ENCODE measurements at regions not wholly inside any gene's neighbourhood (a gene's known extent, or its start where the extent isn't known, plus 50 kb on each side); places are given as distances from the start of the nearest gene placed in this dataset.

DNA sequence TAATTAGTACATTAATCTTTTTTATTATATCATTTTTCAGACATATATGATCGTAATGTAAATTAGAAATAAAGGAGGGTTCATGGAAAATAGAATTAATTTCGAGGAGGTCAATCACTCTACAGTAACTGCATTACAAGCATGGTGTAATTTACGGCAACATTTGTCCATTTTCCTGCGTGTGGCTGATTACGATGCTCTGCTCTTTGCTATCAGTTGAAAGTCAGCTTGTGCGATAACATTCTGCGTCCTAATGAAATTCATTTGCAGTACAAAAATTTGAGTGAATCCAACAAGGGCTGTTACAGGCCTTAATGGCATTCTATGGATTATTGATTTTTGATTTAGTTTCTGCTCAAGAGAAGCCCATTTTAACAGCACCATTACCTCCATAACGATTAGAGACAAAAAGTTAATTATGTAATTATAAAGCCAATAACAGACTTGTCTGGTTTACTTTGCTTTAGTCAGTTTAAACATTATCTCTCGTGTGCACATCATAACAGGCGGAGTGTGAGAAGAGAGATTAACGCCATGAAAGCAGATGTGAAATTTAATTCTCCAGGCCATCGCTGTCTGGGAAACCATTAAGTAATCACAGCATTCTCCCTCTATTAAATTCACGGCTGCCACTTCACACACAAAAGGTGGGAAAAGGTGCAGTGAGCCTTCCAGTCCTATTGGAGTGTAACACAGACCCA lies 256.4 kb upstream of the IRX3 start:
- TF ChIP-seq, protein P1, sequence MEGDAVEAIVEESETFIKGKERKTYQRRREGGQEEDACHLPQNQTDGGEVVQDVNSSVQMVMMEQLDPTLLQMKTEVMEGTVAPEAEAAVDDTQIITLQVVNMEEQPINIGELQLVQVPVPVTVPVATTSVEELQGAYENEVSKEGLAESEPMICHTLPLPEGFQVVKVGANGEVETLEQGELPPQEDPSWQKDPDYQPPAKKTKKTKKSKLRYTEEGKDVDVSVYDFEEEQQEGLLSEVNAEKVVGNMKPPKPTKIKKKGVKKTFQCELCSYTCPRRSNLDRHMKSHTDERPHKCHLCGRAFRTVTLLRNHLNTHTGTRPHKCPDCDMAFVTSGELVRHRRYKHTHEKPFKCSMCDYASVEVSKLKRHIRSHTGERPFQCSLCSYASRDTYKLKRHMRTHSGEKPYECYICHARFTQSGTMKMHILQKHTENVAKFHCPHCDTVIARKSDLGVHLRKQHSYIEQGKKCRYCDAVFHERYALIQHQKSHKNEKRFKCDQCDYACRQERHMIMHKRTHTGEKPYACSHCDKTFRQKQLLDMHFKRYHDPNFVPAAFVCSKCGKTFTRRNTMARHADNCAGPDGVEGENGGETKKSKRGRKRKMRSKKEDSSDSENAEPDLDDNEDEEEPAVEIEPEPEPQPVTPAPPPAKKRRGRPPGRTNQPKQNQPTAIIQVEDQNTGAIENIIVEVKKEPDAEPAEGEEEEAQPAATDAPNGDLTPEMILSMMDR (IDR thresholded peaks at IDR 0.05): no peak
- no peak for DNase-seq (ENCODE audit: low spot score)
- H3K27ac ChIP-seq: no peak overlapping the region
- no peak overlapping the region for H3K4me3 ChIP-seq

DNA sequence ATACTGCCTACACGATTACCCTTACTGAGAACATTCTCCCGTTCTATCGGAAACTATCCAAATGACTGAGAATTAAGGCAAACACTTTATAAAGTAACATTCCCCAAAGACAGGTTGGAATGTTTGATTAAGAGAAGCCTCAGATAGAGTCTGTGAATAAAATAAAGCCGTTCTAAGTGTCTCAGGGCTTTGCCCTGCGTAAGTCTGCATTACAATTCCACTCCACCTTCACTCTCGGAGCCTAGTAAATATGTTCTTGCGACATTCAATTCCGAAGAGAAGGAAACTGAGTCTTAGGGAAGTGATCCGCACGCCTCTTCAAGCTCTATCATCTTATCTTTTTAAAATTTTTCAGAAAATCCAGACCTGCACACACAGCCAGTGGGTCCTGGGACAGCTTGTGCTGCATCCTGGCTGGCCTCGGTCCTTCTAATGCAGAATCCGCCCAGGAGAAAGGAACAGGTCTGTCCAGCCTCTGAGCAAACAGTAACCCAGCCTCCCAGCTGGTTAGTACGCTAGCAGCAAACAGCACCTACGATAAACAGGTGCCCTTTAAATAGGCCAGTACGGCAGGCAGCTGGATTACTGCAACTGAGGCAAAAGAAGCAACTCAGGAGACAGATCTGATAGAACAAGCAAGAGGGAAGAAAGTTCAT lies 254.1 kb upstream of the IRX3 start:
- Histone ChIP-seq H3K27ac (no peak overlapping the region), H3K4me3 (no peak overlapping the region)
- DNase-seq (ENCODE audit: low spot score): no peak
- TF ChIP-seq, protein P1 (IDR thresholded peaks at IDR 0.05): no peak

DNA sequence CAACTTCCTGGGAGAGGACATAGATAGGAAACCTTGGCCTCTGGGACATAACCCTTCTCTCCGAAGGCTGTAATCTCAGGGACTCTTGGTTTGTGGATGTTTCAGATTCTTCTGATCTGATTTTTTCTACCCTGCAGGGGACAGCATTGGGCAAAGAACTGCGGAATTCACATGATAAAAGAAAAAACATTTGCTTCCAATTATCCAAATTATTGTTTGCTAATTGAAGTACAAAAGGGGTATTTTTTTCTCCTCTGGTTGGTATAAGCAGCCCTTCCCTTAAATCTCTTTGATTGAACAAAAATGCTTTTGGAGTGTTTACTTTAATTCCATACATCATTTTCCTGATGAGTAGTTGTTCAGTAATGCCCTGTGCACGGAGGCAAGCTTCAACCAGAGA lies 251.7 kb upstream of the IRX3 start:
- no peak overlapping the region for H3K4me3 ChIP-seq
- H3K27ac ChIP-seq: no peak overlapping the region
- DNase-seq (ENCODE audit: low spot score): no peak
- TF ChIP-seq, protein P1 (IDR thresholded peaks at IDR 0.05): no peak

DNA sequence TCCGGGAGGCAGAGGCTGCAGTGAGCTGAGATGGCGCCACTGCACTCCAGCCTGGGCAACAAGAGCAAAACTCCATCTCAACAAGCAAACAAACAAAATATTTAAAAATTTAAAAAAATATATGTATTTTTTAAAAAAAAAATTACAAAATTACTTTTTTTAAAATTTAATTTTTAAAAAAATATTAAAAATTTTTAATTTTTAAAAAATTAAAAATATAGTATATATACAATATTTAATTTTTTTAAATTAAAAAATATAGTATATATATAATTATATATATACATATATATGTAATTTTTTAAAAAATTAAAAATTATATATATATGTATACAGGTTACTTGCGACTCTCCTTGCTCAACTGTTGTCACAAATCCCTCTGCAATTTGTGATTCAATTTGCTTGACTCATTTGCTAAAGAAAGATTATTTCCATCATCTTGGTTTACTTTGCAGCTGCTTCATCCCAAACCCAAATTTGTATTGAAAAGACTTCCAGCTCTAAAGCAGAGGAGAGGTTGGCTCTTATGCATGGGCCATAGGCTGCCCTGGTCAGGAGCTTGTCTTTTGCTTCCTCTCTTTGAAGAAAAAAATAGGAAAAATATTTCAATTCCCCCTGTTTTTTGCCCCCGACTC lies 247.4 kb upstream of the IRX3 start:
- Histone ChIP-seq H3K4me3 (no peak overlapping the region), H3K27ac (no peak overlapping the region)
- TF ChIP-seq, protein P1 (IDR thresholded peaks at IDR 0.05): no peak
- no peak for DNase-seq (ENCODE audit: low spot score)

DNA sequence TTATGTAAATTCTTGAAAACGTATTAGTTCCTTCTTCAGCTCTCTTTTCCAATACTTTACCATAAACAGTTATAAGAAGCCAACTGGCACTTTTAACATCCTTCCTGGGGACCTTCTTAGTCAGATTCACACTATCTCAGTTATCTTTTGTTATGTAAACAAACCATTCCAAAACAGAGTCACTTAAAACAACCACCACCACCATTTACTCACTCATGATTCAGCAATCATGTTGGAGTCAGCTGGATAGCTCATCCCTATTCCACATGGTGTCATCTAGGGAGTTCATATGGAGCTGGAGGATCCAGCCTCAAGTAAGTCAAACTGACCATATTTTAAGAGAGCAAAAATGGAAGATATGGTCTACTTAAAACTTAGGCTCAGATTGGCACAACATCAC lies 240.3 kb upstream of the IRX3 start:
- Histone ChIP-seq H3K4me3 (no peak overlapping the region), H3K27ac (no peak overlapping the region)
- DNase-seq (ENCODE audit: low spot score): no peak
- TF ChIP-seq, protein P1 (IDR thresholded peaks at IDR 0.05): no peak

DNA sequence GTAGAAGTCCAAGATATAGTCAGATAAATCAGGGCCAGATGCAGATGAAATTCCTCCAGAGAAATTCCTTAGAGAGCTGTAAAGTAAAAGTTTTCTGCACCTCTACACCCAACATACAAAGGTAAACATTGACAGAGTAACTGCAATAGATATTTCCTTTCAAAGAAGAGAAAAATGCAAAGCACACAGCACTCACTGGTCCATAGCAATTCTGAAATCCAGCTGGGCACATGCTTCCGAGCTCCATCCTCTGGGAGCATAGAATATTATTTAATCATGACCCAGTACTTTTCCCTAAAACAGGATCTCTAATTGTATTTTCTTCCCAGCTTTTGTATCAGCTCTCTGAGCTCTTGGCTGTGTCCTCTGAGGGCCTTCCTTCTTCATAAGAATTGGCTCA lies 239.5 kb upstream of the IRX3 start:
- Histone ChIP-seq H3K4me3 (no peak overlapping the region), H3K27ac (no peak overlapping the region)
- DNase-seq (ENCODE audit: low spot score): no peak
- TF ChIP-seq, protein P1 (IDR thresholded peaks at IDR 0.05): no peak

Measured in coronary artery (tissue), 2 donors.